ENCODE measurements at regions not wholly inside any gene's neighbourhood (a gene's known extent, or its start where the extent isn't known, plus 50 kb on each side); places are given as distances from the start of the nearest gene placed in this dataset.

- in situ Hi-C loops (cut with HindIII; ENCODE audit: low sequenced_read_pairs) = no loop called here
- no peak for DNase-seq (ENCODE audit: low spot score)
Measured at GRCh38 chr17:69954241-69954925, 120.6 kb upstream of the KCNJ16 start.

GRCh38 chr17:69958063-69958462, 117.0 kb upstream of the KCNJ16 start:
- in situ Hi-C loops (cut with HindIII; ENCODE audit: low sequenced_read_pairs) = no loop called here
- DNase-seq (ENCODE audit: low spot score) = no peak

GRCh38 chr17:69959283-69959682, 115.7 kb upstream of the KCNJ16 start:
- in situ Hi-C loops (cut with HindIII; ENCODE audit: low sequenced_read_pairs) = no loop called here
- DNase-seq (ENCODE audit: low spot score) = no peak

GRCh38 chr17:69960755-69961154, 114.3 kb upstream of the KCNJ16 start:
- no peak for DNase-seq (ENCODE audit: low spot score)

GRCh38 chr17:69961501-69962145, 113.4 kb upstream of the KCNJ16 start:
- in situ Hi-C loops (cut with HindIII; ENCODE audit: low sequenced_read_pairs) = no loop called here
- no peak for DNase-seq (ENCODE audit: low spot score)

More at GRCh38 chr17:69960755-69961154, 114.3 kb upstream of the KCNJ16 start:
- in situ Hi-C loops (cut with HindIII; ENCODE audit: low sequenced_read_pairs) = no loop called here

- in situ Hi-C loops (cut with HindIII; ENCODE audit: low sequenced_read_pairs) = no loop called here
- no peak for DNase-seq (ENCODE audit: low spot score)
Measured at GRCh38 chr17:69962436-69962995, 112.5 kb upstream of the KCNJ16 start.

- in situ Hi-C loops (cut with HindIII; ENCODE audit: low sequenced_read_pairs) = no loop called here
- DNase-seq (ENCODE audit: low spot score) = no peak
Measured at GRCh38 chr17:69967910-69968411, 107.1 kb upstream of the KCNJ16 start.

GRCh38 chr17:69969897-69970296, 105.1 kb upstream of the KCNJ16 start:
- DNase-seq (ENCODE audit: low spot score) = no peak
- in situ Hi-C loops (cut with HindIII; ENCODE audit: low sequenced_read_pairs) = no loop called here

- DNase-seq (ENCODE audit: low spot score) = no peak
- in situ Hi-C loops (cut with HindIII; ENCODE audit: low sequenced_read_pairs) = no loop called here
Measured at GRCh38 chr17:69972251-69972650, 102.8 kb upstream of the KCNJ16 start.

- in situ Hi-C loops (cut with HindIII; ENCODE audit: low sequenced_read_pairs) = no loop called here
- DNase-seq (ENCODE audit: low spot score) = no peak
Measured at GRCh38 chr17:69975808-69976207, 99.2 kb upstream of the KCNJ16 start.

GRCh38 chr17:69978056-69978646, 96.9 kb upstream of the KCNJ16 start:
- DNase-seq (ENCODE audit: low spot score) = no peak
- in situ Hi-C loops (cut with HindIII; ENCODE audit: low sequenced_read_pairs) = no loop called here

- in situ Hi-C loops (cut with HindIII; ENCODE audit: low sequenced_read_pairs) = no loop called here
- DNase-seq (ENCODE audit: low spot score) = no peak
Measured at GRCh38 chr17:69981441-69981840, 93.6 kb upstream of the KCNJ16 start.

- in situ Hi-C loops (cut with HindIII; ENCODE audit: low sequenced_read_pairs) = no loop called here
- no peak for DNase-seq (ENCODE audit: low spot score)
Measured at GRCh38 chr17:69995476-69995875, 79.5 kb upstream of the KCNJ16 start.

GRCh38 chr17:69997332-69997731, 77.7 kb upstream of the KCNJ16 start:
- in situ Hi-C loops (cut with HindIII; ENCODE audit: low sequenced_read_pairs) = no loop called here
- no peak for DNase-seq (ENCODE audit: low spot score)

GRCh38 chr17:69999253-69999652, 75.8 kb upstream of the KCNJ16 start:
- in situ Hi-C loops (cut with HindIII; ENCODE audit: low sequenced_read_pairs) = no loop called here
- DNase-seq (ENCODE audit: low spot score) = no peak

GRCh38 chr17:70006159-70006558, 68.9 kb upstream of the KCNJ16 start:
- in situ Hi-C loops (cut with HindIII; ENCODE audit: low sequenced_read_pairs) = no loop called here

GRCh38 chr17:70011750-70012149, 63.3 kb upstream of the KCNJ16 start:
- in situ Hi-C loops (cut with HindIII; ENCODE audit: low sequenced_read_pairs) = no loop called here

More at GRCh38 chr17:70006159-70006558, 68.9 kb upstream of the KCNJ16 start:
- no peak for DNase-seq (ENCODE audit: low spot score)

GRCh38 chr17:70013911-70014310, 61.1 kb upstream of the KCNJ16 start:
- in situ Hi-C loops (cut with HindIII; ENCODE audit: low sequenced_read_pairs) = no loop called here
- DNase-seq (ENCODE audit: low spot score) = no peak

More at GRCh38 chr17:70011750-70012149, 63.3 kb upstream of the KCNJ16 start:
- no peak for DNase-seq (ENCODE audit: low spot score)

GRCh38 chr17:70017112-70017511, 57.9 kb upstream of the KCNJ16 start:
- in situ Hi-C loops (cut with HindIII; ENCODE audit: low sequenced_read_pairs) = no loop called here
- no peak for DNase-seq (ENCODE audit: low spot score)

GRCh38 chr17:70017941-70018340, 57.1 kb upstream of the KCNJ16 start:
- in situ Hi-C loops (cut with HindIII; ENCODE audit: low sequenced_read_pairs) = no loop called here
- DNase-seq (ENCODE audit: low spot score) = no peak
